HepG2 (cell line): ENCODE measurements at regions not wholly inside any gene's neighbourhood (a gene's known extent, or its start where the extent isn't known, plus 50 kb on each side); places are given as distances from the start of the nearest gene placed in this dataset.

Source experiments
- ATAC-seq: fragments of 200-7000 bp; cut with Tn5 transposase; 3 replicates; pipeline ENCODE4 v1.9.1; 2020; ENCODE audit warnings: mild to moderate bottlenecking, moderate library complexity
- BruUV-seq: library from RNA; stranded (reverse); fragments of 400-500 nt; replicated peaks from 2 replicates; lab custom pipeline; 2021; lab: Mats Ljungman, UMichigan
- CTCF ChIA-PET: fragments of 300-600 bp; formaldehyde crosslinking; extraction: SDS; loops from one replicate; lab custom pipeline; 2021; ENCODE audit warnings: low total read pairs, inconsistent platforms, low intra/inter-chr PET ratio; lab: Yijun Ruan, JAX
- POLR2A ChIA-PET: fragments of 350-600 bp; sonication (Branson Sonifier 250); formaldehyde crosslinking; loops from one replicate; lab custom pipeline; 2020; ENCODE audit warnings: antibody characterized with exemption, inconsistent platforms; lab: Yijun Ruan, JAX
- DNase-seq: peaks from one replicate; pipeline ENCODE4 v3.0.0-alpha.2; 2015; ENCODE audit warnings: low spot score
- FAIRE-seq: peaks from 3 replicates; lab custom pipeline; 2011; peaks lifted over from hg19 to GRCh38; lab: Jason Lieb, UNC
- H2AFZ ChIP-seq: one replicate; pipeline ENCODE4 v1.6.1; 2011; ENCODE audit warnings: low read length, inconsistent platforms
- H3K27ac ChIP-seq: fragments of 300-600 bp; 3 replicates; pipeline ENCODE4 v1.8.0; 2011; ENCODE audit warnings: mixed run types, mild to moderate bottlenecking, mixed read lengths, low read length, inconsistent platforms; ENCODE audit not compliant: insufficient read depth; ENCODE audit errors: extremely low read length
- H3K27me3 ChIP-seq, 2 experiments: fragments of 200-600 bp in 1 of 2; 2 replicates in 1 of 2; 3 replicates in 1 of 2; pipeline versions ENCODE4 v1.6.0 to v1.8.0; 2011; ENCODE audit warnings: low read length in 2 of 2, mild to moderate bottlenecking in 2 of 2, moderate library complexity in 2 of 2, inconsistent platforms in 1 of 2; ENCODE audit not compliant: insufficient read depth in 2 of 2, control insufficient read depth in 1 of 2
- H3K36me3 ChIP-seq, 2 experiments: fragments of 200-600 bp in 1 of 2; replicated peaks in 1 of 2; 2 replicates in 1 of 2; 3 replicates in 1 of 2; pipeline versions ENCODE4 v1.5.1 to v1.8.0; 2011; ENCODE audit warnings: low read length in 2 of 2, inconsistent platforms in 1 of 2; ENCODE audit not compliant: insufficient read depth in 2 of 2, control insufficient read depth in 1 of 2
- H3K4me1 ChIP-seq: 2 replicates; pipeline ENCODE4 v1.5.1; 2012; ENCODE audit warnings: low read length, inconsistent platforms; ENCODE audit not compliant: insufficient read depth
- H3K4me2 ChIP-seq: 2 replicates; pipeline ENCODE4 v1.6.0; 2011; ENCODE audit warnings: low read depth, low read length, inconsistent platforms
- H3K4me3 ChIP-seq, 3 experiments: fragments of 200-600 bp in 1 of 3; sonication (generic), shearing (Covaris generic) in 1 of 3; replicated peaks in 1 of 3; 2 replicates each; pipeline ENCODE4 v1.5.1; 2011 to 2016; ENCODE audit warnings: low read length in 3 of 3, inconsistent platforms in 2 of 3, low read depth in 2 of 3, mild to moderate bottlenecking in 2 of 3, control low read depth in 1 of 3, mixed read lengths in 1 of 3; ENCODE audit not compliant: insufficient read depth in 1 of 3
- H3K79me2 ChIP-seq: one replicate; pipeline ENCODE4 v1.6.1; 2011; ENCODE audit warnings: low read length, inconsistent platforms; ENCODE audit not compliant: insufficient read depth
- H3K9ac ChIP-seq: 2 replicates; pipeline ENCODE4 v1.6.0; 2011; ENCODE audit warnings: mild to moderate bottlenecking, low read depth, low read length, inconsistent platforms; ENCODE audit not compliant: insufficient read depth
- H3K9me3 ChIP-seq: 2 replicates; pipeline ENCODE4 v1.5.1; 2012; ENCODE audit warnings: mild to moderate bottlenecking, low read length
- H4K20me1 ChIP-seq: 2 replicates; pipeline ENCODE4 v1.6.0; 2011; ENCODE audit warnings: inconsistent platforms, mild to moderate bottlenecking, low read length, moderate library complexity; ENCODE audit not compliant: insufficient read depth
- BHLHE40 ChIP-seq: IDR thresholded peaks from 2 replicates; pipeline ENCODE4 v1.6.1; 2011; ENCODE audit warnings: low read length, improper control_type of control experiment
- ESRRA ChIP-seq: sonication (generic); formaldehyde crosslinking; IDR thresholded peaks from 2 replicates; pipeline ENCODE4 v1.5.1; 2020; ENCODE audit warnings: mild to moderate bottlenecking, low read depth, missing genetic modification reagents
- GATAD1 ChIP-seq: IDR thresholded peaks from 2 replicates; pipeline ENCODE4 v1.6.1; 2016; ENCODE audit warnings: missing genetic modification reagents, missing compliant biosample characterization
- MIER3 ChIP-seq: IDR thresholded peaks from 2 replicates; pipeline ENCODE4 v1.6.1; 2016; ENCODE audit warnings: missing compliant biosample characterization, borderline replicate concordance
- MYC ChIP-seq: sonication (generic); formaldehyde crosslinking; IDR thresholded peaks from 2 replicates; pipeline ENCODE4 v1.9.0; 2021; ENCODE audit warnings: missing genetic modification reagents, borderline replicate concordance
- REL ChIP-seq: sonication (generic); formaldehyde crosslinking; conservative IDR thresholded peaks from 2 replicates; pipeline ENCODE4 v1.8.0; 2022; ENCODE audit warnings: mild to moderate bottlenecking, missing genetic modification reagents, moderate library complexity
- SMYD3 ChIP-seq: sonication (generic); formaldehyde crosslinking; IDR thresholded peaks from 2 replicates; pipeline ENCODE4 v1.8.1; 2023; ENCODE audit warnings: mild to moderate bottlenecking, missing genetic modification reagents
- ZBTB44 ChIP-seq: sonication (generic); formaldehyde crosslinking; IDR thresholded peaks from 2 replicates; pipeline ENCODE4 v1.4.0; 2020; ENCODE audit warnings: missing genetic modification reagents
- ZC3H4 ChIP-seq: sonication (generic); formaldehyde crosslinking; IDR thresholded peaks from 2 replicates; pipeline ENCODE4 v1.4.0; 2020; ENCODE audit warnings: missing genetic modification reagents, borderline replicate concordance
- ZKSCAN5 ChIP-seq: sonication (generic); formaldehyde crosslinking; IDR thresholded peaks from 2 replicates; pipeline ENCODE4 v1.5.1; 2020; ENCODE audit warnings: mild to moderate bottlenecking, missing genetic modification reagents
- ZMAT5 ChIP-seq: sonication (generic); formaldehyde crosslinking; IDR thresholded peaks from 2 replicates; pipeline ENCODE4 v1.5.0; 2020; ENCODE audit warnings: mild to moderate bottlenecking, low read depth, missing genetic modification reagents, borderline replicate concordance
- ZNF263 ChIP-seq: sonication (generic); formaldehyde crosslinking; IDR thresholded peaks from 2 replicates; pipeline ENCODE4 v1.4.0; 2020; ENCODE audit warnings: missing genetic modification reagents
- ZNF383 ChIP-seq: sonication (generic); formaldehyde crosslinking; IDR thresholded peaks from 2 replicates; pipeline ENCODE4 v1.4.0; 2020; ENCODE audit warnings: missing genetic modification reagents, mild to moderate bottlenecking, borderline replicate concordance
- ZNF644 ChIP-seq: IDR thresholded peaks from 2 replicates; pipeline ENCODE4 v1.6.1; 2016; ENCODE audit warnings: low read depth
- ZNF740 ChIP-seq: sonication (generic); formaldehyde crosslinking; IDR thresholded peaks from 2 replicates; pipeline ENCODE4 v1.4.0; 2020; ENCODE audit warnings: missing genetic modification reagents
- WGBS: methylation state at CpG from one replicate; pipeline ENCODE4 v1.1.6; 2017; ENCODE audit warnings: low lambda C conversion rate; 5-methylcytosine and 5-hydroxymethylcytosine counted together
- in situ Hi-C: cut with HindIII; loops from 2 replicates; pipeline ENCODE4 v1.10.0; 2017; ENCODE audit warnings: low pct_unique_long_range_greater_than_20kb; ENCODE audit not compliant: extremely low pct_ligation_motif_present
- intact Hi-C: fragments of 100-400 bp; cut with micrococcal nuclease; formaldehyde crosslinking; loops from one replicate; pipeline ENCODE4 v1.10.0; 2022; ENCODE audit not compliant: unreplicated experiment

GRCh38 chr7:9958486-9958885 lies 1015.2 kb upstream of the PHF14 start:
- Histone ChIP-seq H3K27me3 (no peaks in the 10 kb centered on the region), H3K9me3 (peaks cover 74% of the 10 kb centered on the region), H3K9ac (no peak overlapping the region), H4K20me1 (no peaks in the 10 kb centered on the region), H3K4me2 (no peak overlapping the region), H2AFZ (no peak overlapping the region), H3K4me3 (no peak overlapping the region), H3K79me2 (no peaks in the 10 kb centered on the region), H3K4me1 (no peaks in the 10 kb centered on the region), H3K27ac (no peak overlapping the region), H3K36me3 (no peaks in the 10 kb centered on the region)
- under 1% methylated on average over 5 of the region's 5 CpGs for WGBS
- DNase-seq, result no peak
- intact Hi-C loops, result no loop called here
- no peak for ATAC-seq
- ChIA-PET POLR2A (no interaction called here), CTCF (no interaction called here)
- TF ChIP-seq ZMAT5 (CRISPR knock-in tag) (no peak), REL (CRISPR knock-in tag) (no peak), GATAD1 (CRISPR knock-in tag) (no peak), ZNF383 (CRISPR knock-in tag) (no peak), MIER3 (CRISPR knock-in tag) (no peak), ZKSCAN5 (no peak), BHLHE40 (no peak), ZNF263 (no peak), ESRRA (no peak), MYC (no peak), SMYD3 (CRISPR knock-in tag) (no peak), ZC3H4 (CRISPR knock-in tag) (no peak), ZNF740 (no peak), ZNF644 (no peak), ZBTB44 (no peak)
- no TSS peak for BruUV-seq
- FAIRE-seq, result no peak
- in situ Hi-C loops, result no loop called here
